T1000 (cell line): ENCODE measurements at regions not wholly inside any gene's neighbourhood (a gene's known extent, or its start where the extent isn't known, plus 50 kb on each side); places are given as distances from the start of the nearest gene placed in this dataset.
"Not testable (repeated sequence)": the region's sequence is repeated elsewhere in the genome, so short reads cannot be mapped to it uniquely, and the experiment has no call there.

ENCODE experiments used
- DNase-seq: peaks from one replicate; lab custom pipeline; 2025; ENCODE audit warnings: mixed read lengths; lab: John Stamatoyannopoulos, UW

GRCh38 chr6:105880030-105880492 is 206.1 kb upstream of the PRDM1 start:
- DNase-seq, result no peak

DNA sequence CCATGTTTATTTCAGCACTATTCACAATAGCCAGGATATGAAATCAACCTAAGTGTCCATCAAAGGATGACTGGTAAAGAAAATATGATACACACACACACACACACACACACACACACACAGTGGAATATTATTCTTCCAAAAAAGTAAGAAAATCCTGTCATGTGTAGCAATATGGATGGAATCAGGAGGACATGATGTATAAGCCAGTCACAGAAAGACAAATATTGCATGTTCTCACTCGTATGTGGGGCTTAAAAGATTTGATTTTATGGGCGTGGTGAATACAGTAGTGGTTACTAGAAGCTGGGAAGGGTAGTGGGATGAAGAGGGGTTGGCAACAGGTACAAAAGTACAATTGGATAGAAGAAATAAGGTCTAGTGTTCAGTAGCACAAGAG is 207.0 kb upstream of the PRDM1 start:
- no peak for DNase-seq

DNA sequence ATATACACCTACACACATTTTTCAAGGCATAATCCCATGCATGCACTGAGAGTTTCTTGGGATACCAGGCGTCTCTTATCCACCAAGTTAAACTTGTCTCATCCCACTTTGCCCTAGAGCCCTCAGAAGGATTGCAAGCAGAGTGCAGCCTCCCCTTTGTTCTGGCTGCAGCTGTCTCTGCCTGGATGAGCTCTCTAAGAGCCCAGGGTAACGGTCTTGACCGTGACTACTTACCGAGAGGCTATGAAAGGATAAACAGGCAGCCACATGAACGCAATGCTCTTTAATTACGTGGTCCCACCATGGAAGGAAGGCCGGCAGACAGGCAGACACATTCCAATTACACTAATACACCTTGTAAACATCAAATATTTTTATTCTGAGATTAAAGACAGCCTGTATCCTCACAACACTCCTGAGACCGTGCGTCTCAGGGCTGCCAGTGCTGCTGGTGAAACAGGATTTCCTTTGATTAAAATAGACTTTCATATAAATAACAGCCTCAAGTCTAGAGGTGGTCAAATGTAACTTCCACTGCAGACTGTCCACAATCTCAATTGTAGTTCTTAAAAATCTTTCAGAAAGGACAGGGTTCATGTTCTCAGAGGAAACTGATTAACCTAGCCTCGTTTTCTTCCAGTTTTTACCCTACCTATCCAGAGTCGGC is 210.0 kb upstream of the PRDM1 start:
- DNase-seq, result no peak

- DNase-seq, result no peak
Observed at GRCh38 chr6:105874835-105875626, 211.1 kb upstream of the PRDM1 start.

- DNase-seq, result no peak
Observed at GRCh38 chr6:105873799-105874198, 212.3 kb upstream of the PRDM1 start.

GRCh38 chr6:105873211-105873704 is 212.9 kb upstream of the PRDM1 start:
- no peak for DNase-seq

GRCh38 chr6:105872249-105872648 is 213.9 kb upstream of the PRDM1 start:
- no peak for DNase-seq

- DNase-seq, result no peak
Observed at GRCh38 chr6:105871542-105871941, 214.6 kb upstream of the PRDM1 start.

- no peak for DNase-seq
Observed at GRCh38 chr6:105869835-105870440, 216.2 kb upstream of the PRDM1 start.

- DNase-seq, result no peak
Observed at GRCh38 chr6:105868823-105869460, 217.2 kb upstream of the PRDM1 start.

DNA sequence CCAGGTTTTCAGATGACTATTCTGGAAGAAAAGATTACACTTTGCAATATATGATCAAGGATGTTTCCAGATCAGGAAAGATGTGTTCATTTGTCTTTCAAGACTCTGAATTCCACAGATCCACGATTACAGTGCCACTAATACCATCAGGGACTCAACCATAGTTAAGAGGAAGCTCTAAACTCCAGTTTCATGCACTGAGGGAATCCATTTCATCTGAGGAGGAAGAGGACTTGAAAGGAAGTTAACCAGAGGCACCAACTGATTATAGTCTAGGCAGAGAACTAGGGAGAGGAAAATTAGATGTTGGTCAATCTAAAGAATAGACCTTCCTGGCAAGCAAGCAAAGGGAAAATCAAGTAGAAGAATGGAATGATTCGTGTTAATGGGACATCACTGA is 218.3 kb upstream of the PRDM1 start:
- DNase-seq, result no peak

DNA sequence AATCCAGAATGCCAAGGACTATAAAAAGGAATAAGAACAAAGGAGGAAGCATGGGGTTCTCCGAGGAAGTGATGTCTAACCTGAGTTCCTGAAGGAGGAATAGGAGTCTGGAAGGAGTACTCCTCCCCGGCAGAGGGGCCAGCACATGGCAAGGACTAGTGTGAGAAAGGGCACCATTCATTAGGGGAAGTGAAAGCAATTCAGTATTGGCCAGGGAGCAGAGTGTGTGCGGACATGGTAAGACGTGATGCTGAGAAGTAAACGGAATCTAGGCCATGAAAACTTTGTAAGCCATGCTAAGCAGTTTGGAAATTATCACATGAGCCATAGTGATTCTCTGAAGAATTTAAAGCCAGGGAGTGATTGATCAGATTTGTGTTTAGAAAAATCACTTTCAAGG is 218.9 kb upstream of the PRDM1 start:
- no peak for DNase-seq

GRCh38 chr6:105862936-105863607 is 223.1 kb upstream of the PRDM1 start:
- DNase-seq, result no peak

GRCh38 chr6:105860927-105861326 is 225.2 kb upstream of the PRDM1 start:
- DNase-seq, result not testable (repeated sequence)

GRCh38 chr6:105859457-105859856 is 226.7 kb upstream of the PRDM1 start:
- no peak for DNase-seq

DNA sequence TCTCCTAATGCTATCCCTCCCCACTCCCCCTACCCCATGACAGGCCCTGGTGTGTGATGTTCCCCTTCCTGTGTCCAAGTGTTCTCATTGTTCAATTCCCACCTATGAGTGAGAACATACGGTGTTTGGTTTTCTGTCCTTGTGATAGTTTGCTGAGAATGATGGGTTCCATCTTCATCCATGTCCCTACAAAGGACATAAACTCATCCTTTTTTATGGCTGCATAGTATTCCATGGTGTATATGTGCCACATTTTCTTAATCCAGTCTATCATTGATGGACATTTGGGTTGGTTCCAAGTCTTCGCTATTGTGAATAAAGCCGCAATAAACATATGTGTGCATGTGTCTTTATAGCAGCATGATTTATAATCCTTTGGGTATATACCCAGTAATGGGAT is 227.5 kb upstream of the PRDM1 start:
- DNase-seq, result not testable (repeated sequence)

- no peak for DNase-seq
Observed at GRCh38 chr6:105855433-105855832, 230.7 kb upstream of the PRDM1 start.

GRCh38 chr6:105853979-105854378 is 232.2 kb upstream of the PRDM1 start:
- not testable (repeated sequence) for DNase-seq

DNA sequence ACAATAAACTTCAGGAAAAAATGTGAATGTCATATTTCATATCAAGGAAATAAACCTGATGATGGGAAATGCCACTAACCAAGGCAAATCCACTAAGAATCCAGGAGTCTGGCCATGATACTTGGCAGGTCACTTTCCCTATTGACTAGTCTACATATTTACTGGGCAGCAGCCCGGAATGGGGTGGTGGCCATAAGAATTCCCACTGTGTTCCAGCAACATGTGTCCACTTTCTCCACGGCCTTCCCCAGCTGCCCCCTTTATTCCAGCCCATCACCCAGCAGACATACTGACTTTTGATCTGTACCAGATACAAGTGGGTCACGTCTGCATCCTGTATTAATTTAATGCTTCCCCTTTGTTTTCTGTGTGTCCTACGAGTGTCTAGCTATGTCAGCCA is 234.5 kb upstream of the PRDM1 start:
- DNase-seq, result no peak

DNA sequence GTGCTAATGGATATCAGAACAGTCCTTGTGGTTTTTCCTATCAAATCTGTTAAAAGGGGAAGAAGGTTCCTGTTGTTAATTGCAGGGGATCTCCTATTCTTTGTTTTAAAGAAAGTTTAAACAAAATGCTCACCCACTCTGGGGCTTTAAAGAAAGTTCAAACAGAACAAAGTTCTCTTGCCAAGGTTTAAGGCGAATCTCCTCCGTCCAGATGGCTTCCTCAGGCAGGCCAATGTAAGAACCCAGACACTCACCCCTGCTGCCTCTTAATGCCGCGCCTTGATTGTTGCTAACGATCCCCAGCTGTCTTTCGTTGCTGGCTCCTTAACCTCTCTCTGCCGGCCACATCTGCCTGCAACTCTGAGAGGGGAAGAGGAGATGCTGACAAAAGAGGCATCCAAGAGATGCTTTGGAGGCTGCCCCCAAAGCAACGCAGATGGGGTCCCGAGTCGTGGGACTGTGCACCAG is 235.0 kb upstream of the PRDM1 start:
- no peak for DNase-seq

GRCh38 chr6:105850261-105851112 is 235.6 kb upstream of the PRDM1 start:
- no peak for DNase-seq
